ENCODE measurements at regions not wholly inside any gene's neighbourhood (a gene's known extent, or its start where the extent isn't known, plus 50 kb on each side); places are given as distances from the start of the nearest gene placed in this dataset.

DNA sequence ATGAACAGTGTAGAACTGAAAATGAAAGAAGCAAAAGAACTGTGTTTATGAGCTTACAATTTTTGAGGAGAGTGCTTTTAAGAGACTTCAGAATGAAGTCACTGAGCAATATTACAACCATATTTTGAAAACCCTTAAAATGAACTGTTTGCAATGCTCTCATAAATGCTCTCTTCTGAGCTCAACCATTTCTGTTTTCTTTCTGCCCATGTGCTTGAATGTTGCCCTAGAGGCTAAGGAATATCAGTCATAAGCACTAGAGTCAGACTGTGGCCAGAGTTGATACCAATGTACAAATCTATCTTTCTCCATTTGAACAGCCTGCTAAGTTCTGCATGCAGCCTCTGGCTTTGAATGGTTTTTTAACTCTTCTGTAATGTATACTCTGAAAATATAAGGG lies 1092.8 kb downstream of the PCDH9 start:
- Mint-ChIP-seq H3K4me1 (ENCODE audit: low read depth) (no peaks in the 10 kb centered on the region), H3K9me3 (peaks cover 7% of the 10 kb centered on the region), H3K27me3 (ENCODE audit: low read depth) (no peaks in the 10 kb centered on the region), H3K36me3 (ENCODE audit: low read depth) (no peaks in the 10 kb centered on the region), H3K4me3 (no peak overlapping the region), H3K27ac (no peak overlapping the region)
- no peak for DNase-seq (ENCODE audit: low spot score)

DNA sequence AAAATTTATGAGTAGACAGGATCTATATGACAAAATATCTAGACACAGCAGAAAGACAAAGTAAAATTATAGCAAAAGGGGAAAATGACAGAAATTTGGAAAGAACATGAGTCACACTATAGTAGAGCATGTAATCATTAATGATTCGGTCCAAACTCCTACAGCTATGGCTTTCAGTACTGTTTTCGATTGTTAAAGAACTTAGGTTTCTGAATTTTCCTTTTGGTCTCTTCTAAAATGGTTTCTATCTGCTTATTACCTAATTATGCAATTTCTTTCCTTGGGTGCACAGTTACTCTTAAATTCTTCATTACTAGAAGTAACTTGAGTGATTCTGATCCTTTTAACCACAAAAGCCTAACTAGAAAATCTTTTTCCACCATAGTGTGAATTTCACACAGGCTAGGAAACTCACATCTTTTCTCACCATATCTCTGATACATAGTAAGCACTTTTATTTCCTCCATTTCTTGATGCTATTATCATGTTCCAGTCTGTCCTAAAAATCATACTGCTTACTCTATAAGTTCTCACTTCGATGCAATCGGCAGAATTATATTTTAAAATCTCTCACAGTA lies 1101.4 kb downstream of the PCDH9 start:
- Mint-ChIP-seq H3K27me3 (ENCODE audit: low read depth) (no peaks in the 10 kb centered on the region), H3K9me3 (no peaks in the 10 kb centered on the region), H3K36me3 (ENCODE audit: low read depth) (no peaks in the 10 kb centered on the region), H3K27ac (no peak overlapping the region), H3K4me3 (no peak overlapping the region), H3K4me1 (ENCODE audit: low read depth) (no peaks in the 10 kb centered on the region)
- DNase-seq (ENCODE audit: low spot score): no peak

DNA sequence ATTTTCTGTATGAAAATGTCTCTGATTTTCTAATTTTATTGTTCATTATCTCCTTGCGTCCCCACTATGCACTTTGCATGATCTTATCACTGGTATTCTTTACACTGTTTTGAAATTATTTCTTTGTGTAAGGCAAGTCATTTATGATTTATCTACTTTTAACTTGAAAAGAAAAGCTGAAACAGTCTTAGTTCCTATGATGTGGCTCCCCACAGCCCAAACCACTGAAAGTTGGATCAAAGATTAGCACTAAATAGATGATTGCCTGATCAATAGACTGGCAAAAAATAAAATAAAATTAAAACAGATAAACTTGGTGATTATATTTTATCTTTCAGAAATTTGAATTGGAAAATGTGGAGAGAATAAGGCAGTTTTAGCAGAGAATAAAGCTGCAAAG lies 1101.9 kb downstream of the PCDH9 start:
- Mint-ChIP-seq H3K9me3 (no peaks in the 10 kb centered on the region), H3K4me1 (ENCODE audit: low read depth) (no peaks in the 10 kb centered on the region), H3K27ac (no peak overlapping the region), H3K27me3 (ENCODE audit: low read depth) (no peaks in the 10 kb centered on the region), H3K4me3 (no peak overlapping the region), H3K36me3 (ENCODE audit: low read depth) (no peaks in the 10 kb centered on the region)
- no peak for DNase-seq (ENCODE audit: low spot score)

DNA sequence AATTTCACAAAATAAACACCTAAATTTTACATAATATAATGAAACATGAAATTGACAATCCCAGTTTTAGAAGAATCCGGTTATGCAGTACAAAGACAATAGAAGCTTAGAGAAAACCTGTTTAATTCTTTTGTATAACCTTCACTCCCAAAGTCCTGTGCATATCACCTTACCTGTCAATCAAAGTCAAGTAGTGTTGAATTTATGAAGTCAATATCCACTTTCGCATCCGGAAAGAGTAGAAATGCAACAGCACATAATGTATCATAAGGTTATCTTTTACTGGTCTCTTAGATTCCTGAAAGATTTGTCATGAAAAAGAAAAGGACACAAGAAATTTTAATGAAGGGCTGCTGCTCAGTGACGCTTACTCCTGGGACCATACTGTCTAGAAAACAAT lies 1112.6 kb downstream of the PCDH9 start:
- H3K27me3 Mint-ChIP-seq (ENCODE audit: low read depth): no peaks in the 10 kb centered on the region
- DNase-seq (ENCODE audit: low spot score): no peak
- H3K9me3 Mint-ChIP-seq: peaks cover 8% of the 10 kb centered on the region
- no peaks in the 10 kb centered on the region for H3K36me3 Mint-ChIP-seq (ENCODE audit: low read depth)
- no peak overlapping the region for H3K27ac Mint-ChIP-seq
- no peaks in the 10 kb centered on the region for H3K4me1 Mint-ChIP-seq (ENCODE audit: low read depth)
- H3K4me3 Mint-ChIP-seq: no peak overlapping the region

DNA sequence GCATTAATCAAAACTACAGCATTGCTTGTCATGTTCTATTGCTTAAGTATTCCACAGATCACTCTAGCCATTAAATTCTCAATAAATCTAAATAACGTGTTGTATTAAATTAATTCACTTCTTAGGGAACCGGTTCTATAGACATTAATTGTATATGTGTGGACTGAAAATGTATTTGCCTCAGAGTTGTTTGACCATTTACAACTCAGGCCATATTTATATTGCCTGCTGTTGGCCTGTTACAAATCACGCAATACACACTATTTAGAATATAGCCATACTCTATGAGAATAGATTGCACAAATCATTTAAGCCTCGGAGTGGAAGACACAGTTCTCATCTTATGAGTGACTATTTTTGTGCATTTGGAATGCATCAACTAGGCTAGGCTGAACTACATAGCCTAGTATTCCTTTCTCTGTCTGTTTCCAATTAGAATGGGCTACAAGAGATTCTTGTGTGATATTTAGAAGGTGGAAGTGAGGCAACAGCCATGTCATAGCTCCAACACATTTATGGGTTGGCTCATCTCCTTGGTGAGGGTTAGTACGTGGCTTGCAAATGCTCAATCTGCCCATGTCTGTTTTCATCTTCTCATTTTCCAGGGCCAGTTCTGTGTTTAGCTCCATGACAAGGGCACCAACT lies 1116.1 kb downstream of the PCDH9 start:
- no peaks in the 10 kb centered on the region for H3K4me1 Mint-ChIP-seq (ENCODE audit: low read depth)
- no peak for DNase-seq (ENCODE audit: low spot score)
- H3K27me3 Mint-ChIP-seq (ENCODE audit: low read depth): no peaks in the 10 kb centered on the region
- H3K4me3 Mint-ChIP-seq: no peak overlapping the region
- H3K36me3 Mint-ChIP-seq (ENCODE audit: low read depth): no peaks in the 10 kb centered on the region
- peaks cover 8% of the 10 kb centered on the region for H3K9me3 Mint-ChIP-seq
- H3K27ac Mint-ChIP-seq: no peak overlapping the region

DNA sequence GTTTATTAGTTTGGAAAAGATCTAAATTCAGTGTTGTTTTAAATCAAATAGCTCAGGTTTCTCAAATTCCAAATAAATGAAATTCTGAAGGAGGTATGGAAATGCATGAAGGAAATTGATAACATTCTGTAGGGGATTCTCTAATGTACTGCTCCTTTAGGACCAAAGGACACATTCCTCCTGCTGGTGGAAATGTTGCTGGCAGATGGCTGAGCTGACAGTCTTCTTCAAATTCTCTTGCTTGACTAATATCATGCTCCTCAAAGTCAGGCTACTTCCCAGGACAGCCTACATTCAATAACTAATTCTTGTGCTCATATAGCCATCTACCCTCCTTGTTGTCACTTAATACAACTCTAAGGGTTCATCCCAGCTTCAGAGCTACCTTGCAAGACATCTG lies 1118.5 kb downstream of the PCDH9 start:
- Mint-ChIP-seq H3K4me3 (no peak overlapping the region), H3K27me3 (ENCODE audit: low read depth) (no peaks in the 10 kb centered on the region), H3K9me3 (peaks cover 4% of the 10 kb centered on the region), H3K4me1 (ENCODE audit: low read depth) (no peaks in the 10 kb centered on the region), H3K27ac (no peak overlapping the region), H3K36me3 (ENCODE audit: low read depth) (no peaks in the 10 kb centered on the region)
- no peak for DNase-seq (ENCODE audit: low spot score)

DNA sequence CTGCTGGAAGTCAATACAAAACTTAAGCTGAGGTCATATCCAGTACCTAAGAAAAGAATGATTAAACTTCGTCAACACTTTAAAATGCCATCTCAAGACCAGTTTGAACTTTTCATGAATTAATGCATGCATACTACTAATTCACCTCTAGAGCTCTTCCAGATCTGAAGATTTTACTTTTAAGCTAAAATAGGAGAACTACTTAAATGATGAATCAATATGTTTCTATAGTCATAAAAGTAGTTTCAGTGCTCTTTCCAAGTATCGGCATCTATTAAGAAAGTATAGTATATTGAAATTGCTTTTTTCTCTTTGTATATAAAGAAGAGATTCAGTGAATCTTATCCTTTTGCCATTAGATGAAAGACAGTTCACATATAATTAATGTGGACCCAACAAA lies 1123.9 kb downstream of the PCDH9 start:
- Mint-ChIP-seq H3K4me3 (no peak overlapping the region), H3K4me1 (ENCODE audit: low read depth) (no peaks in the 10 kb centered on the region), H3K27ac (no peak overlapping the region), H3K9me3 (no peaks in the 10 kb centered on the region), H3K36me3 (ENCODE audit: low read depth) (no peaks in the 10 kb centered on the region), H3K27me3 (ENCODE audit: low read depth) (no peaks in the 10 kb centered on the region)
- DNase-seq (ENCODE audit: low spot score): no peak

DNA sequence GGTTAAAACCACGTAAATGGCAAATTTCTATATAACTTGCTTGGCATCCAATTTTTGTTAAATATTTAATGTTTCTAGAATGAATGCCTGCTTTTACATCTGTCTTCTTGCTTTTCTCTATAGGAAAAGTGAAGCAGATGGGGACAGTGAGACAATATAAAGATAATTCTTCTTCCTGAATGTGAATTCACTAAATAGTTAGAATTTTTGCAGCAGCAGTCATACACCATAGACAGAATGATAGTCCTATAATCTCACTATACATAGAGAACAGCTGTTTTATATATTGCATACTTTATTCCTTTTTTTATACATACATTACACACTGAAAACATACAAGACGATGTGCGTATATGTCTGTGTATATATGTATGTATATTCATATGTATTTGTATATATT lies 1127.3 kb downstream of the PCDH9 start:
- H3K4me1 Mint-ChIP-seq (ENCODE audit: low read depth): no peaks in the 10 kb centered on the region
- no peaks in the 10 kb centered on the region for H3K9me3 Mint-ChIP-seq
- H3K4me3 Mint-ChIP-seq: no peak overlapping the region
- H3K27me3 Mint-ChIP-seq (ENCODE audit: low read depth): no peaks in the 10 kb centered on the region
- H3K36me3 Mint-ChIP-seq (ENCODE audit: low read depth): no peaks in the 10 kb centered on the region
- no peak for DNase-seq (ENCODE audit: low spot score)
- H3K27ac Mint-ChIP-seq: no peak overlapping the region

DNA sequence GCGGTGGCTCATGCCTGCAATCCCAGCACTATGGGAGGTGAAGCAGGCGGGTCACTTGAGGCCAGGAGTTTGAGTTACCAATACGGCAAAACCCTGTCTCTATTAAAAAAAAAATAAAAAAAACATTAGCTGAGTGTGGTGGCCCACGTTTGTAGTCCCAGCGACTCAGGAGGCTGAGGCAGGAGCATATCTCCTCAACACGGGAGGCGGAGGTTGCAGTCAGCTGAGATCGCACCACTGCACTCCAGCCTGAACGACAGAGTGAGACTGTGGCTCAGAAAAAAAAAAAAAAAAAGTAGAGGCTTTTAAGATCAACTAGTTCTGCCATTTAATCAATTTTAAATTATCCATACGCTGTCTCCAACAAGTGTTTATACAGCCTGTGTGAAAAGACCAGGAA lies 1130.3 kb downstream of the PCDH9 start:
- H3K27ac Mint-ChIP-seq: no peak overlapping the region
- no peaks in the 10 kb centered on the region for H3K9me3 Mint-ChIP-seq
- no peak for DNase-seq (ENCODE audit: low spot score)
- H3K4me1 Mint-ChIP-seq (ENCODE audit: low read depth): no peaks in the 10 kb centered on the region
- H3K36me3 Mint-ChIP-seq (ENCODE audit: low read depth): no peaks in the 10 kb centered on the region
- no peak overlapping the region for H3K4me3 Mint-ChIP-seq
- no peaks in the 10 kb centered on the region for H3K27me3 Mint-ChIP-seq (ENCODE audit: low read depth)

DNA sequence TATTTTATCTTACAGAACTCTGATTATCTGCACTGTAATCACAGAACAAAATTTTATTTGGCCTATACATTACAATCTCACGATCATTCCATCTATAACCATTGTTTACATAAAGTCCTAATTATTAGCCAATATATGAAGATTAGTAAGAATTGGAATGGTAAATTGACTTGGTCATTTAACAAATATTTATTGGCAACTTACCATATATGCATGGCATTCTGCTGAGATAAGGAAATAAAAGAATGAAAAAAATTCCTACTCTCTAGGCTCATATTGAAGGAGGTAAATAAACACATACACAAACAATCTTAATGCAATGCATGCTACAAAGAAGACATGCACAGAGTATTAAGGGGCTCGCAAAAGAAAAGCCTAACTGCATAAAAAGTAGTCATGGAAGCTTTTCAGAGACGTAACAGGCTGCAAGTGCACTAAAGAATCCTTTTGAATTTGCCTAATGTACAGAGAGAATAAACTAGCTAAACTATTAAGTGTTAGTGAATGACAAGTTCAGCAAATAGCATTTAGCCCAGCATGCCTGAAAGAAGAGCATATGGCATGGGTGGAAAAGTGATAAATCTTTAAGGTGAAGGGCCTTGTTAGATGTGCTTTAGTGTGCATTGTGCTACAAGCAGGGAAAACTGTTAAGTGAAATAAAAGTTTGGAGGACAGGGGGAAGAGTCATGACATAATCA lies 1131.1 kb downstream of the PCDH9 start:
- H3K9me3 Mint-ChIP-seq: peaks cover 2% of the 10 kb centered on the region
- DNase-seq (ENCODE audit: low spot score): no peak

DNA sequence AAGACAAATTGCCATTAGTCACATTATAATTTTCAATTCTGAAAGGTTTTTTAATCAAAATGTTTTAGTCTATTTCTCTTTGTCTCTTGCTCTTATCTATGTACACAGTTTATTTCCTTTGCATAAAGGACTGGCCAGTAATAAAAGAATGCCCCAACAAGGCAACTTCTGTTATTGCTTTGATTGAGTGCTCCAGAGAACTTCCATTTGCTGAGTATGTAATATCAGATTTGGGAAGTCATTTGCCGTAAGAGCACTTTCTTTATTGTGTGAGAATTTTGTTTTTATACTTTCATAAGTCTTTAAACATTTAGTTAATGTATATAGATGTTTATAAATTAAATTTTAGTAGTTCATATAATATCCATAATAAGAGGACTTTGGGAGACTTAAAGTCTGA lies 1140.4 kb downstream of the PCDH9 start:
- Mint-ChIP-seq H3K4me3 (no peak overlapping the region), H3K27me3 (ENCODE audit: low read depth) (no peaks in the 10 kb centered on the region), H3K9me3 (peaks cover 16% of the 10 kb centered on the region), H3K36me3 (ENCODE audit: low read depth) (no peaks in the 10 kb centered on the region), H3K27ac (no peak overlapping the region), H3K4me1 (ENCODE audit: low read depth) (no peaks in the 10 kb centered on the region)
- DNase-seq (ENCODE audit: low spot score): no peak

More for the DNA sequence above, 1131.1 kb downstream of the PCDH9 start:
- no peak overlapping the region for H3K4me3 Mint-ChIP-seq
- H3K4me1 Mint-ChIP-seq (ENCODE audit: low read depth): no peaks in the 10 kb centered on the region
- H3K27ac Mint-ChIP-seq: no peak overlapping the region
- no peaks in the 10 kb centered on the region for H3K27me3 Mint-ChIP-seq (ENCODE audit: low read depth)
- no peaks in the 10 kb centered on the region for H3K36me3 Mint-ChIP-seq (ENCODE audit: low read depth)

DNA sequence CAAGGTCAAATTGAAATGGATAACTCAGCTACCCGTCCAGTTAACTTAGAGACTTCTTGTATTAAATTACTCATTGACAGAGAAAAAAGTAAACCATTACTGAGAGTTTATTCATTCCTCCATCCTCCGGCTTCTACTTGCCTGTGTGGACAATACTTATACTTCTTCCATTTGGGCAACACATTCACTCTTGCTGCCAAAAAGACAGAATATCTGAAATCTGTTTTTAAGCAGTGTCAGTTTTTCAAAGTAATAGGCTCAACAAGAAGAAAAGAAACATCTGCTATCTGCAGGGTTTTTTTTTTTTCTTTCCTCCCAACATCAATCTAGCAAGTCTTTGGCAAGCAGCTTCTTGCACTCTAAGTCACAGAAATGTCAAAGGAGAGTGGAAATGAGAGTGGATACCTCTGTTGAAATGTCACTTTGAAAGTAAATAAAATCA lies 1142.8 kb downstream of the PCDH9 start:
- Mint-ChIP-seq H3K4me3 (no peak overlapping the region), H3K9me3 (peaks cover 9% of the 10 kb centered on the region), H3K4me1 (ENCODE audit: low read depth) (no peaks in the 10 kb centered on the region), H3K27ac (no peak overlapping the region), H3K27me3 (ENCODE audit: low read depth) (no peaks in the 10 kb centered on the region), H3K36me3 (ENCODE audit: low read depth) (no peaks in the 10 kb centered on the region)
- DNase-seq (ENCODE audit: low spot score): no peak

DNA sequence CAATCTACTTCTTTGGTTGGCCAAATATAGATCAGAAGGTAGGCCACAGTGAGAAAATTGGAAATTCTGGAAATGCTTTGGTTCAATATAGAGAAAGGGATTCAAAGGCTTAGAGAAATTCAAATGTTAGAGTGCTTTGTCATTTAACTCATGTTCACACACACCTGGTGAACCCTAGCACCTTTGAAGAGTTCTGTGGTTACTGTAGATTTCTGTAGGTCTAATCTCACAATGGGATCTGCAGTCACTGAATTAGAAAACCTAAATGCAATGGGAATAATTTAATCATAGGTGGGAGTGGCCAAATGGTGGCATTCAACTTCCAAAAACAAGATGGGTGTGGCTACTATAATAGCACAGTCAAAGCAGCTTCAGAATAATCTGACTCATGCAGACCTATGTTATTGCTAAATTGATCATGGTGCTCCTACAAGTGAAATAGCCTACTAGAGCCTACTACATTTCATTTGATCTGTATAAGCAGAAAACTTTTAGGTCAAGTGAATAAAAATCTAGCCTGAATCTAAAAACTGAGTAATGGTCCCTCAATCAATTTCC lies 1152.9 kb downstream of the PCDH9 start:
- Mint-ChIP-seq H3K4me1 (ENCODE audit: low read depth) (no peaks in the 10 kb centered on the region), H3K4me3 (no peak overlapping the region), H3K27me3 (ENCODE audit: low read depth) (no peaks in the 10 kb centered on the region), H3K36me3 (ENCODE audit: low read depth) (no peaks in the 10 kb centered on the region), H3K9me3 (peaks cover 15% of the 10 kb centered on the region), H3K27ac (no peak overlapping the region)
- no peak for DNase-seq (ENCODE audit: low spot score)

DNA sequence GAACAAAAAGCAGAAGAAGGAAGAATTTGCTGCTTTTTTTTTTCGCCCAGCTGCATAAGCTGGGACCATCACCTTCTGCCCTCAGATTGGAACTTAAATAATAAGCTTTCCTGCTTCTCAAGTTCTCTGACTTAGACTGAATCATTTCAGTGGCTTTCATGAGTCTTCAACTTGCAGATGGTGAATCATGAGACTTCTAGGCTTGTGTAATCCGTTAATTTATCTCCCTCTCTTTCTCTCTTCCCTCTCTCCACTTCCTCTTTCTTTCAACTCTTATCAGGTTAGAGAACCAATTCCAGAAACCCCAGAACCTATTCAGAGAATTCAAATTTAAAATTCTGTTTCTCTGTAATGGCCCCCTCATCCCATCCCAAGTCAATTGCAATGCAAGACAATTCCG lies 1153.7 kb downstream of the PCDH9 start:
- H3K36me3 Mint-ChIP-seq (ENCODE audit: low read depth): no peaks in the 10 kb centered on the region
- H3K4me3 Mint-ChIP-seq: no peak overlapping the region
- no peaks in the 10 kb centered on the region for H3K4me1 Mint-ChIP-seq (ENCODE audit: low read depth)
- H3K27me3 Mint-ChIP-seq (ENCODE audit: low read depth): no peaks in the 10 kb centered on the region
- H3K27ac Mint-ChIP-seq: no peak overlapping the region
- H3K9me3 Mint-ChIP-seq: peaks cover 15% of the 10 kb centered on the region
- no peak for DNase-seq (ENCODE audit: low spot score)
